ENCODE measurements at regions not wholly inside any gene's neighbourhood (a gene's known extent, or its start where the extent isn't known, plus 50 kb on each side); places are given as distances from the start of the nearest gene placed in this dataset.

- no peak for DNase-seq
- Histone ChIP-seq H3K9me3 (no peaks in the 10 kb centered on the region), H3K4me3 (no peak overlapping the region), H3K36me3 (no peaks in the 10 kb centered on the region), H3K4me1 (no peaks in the 10 kb centered on the region), H3K27me3 (no peaks in the 10 kb centered on the region), H3K27ac (no peak overlapping the region)
- ATAC-seq = no peak
- intact Hi-C loops (cut with DNase I) = no loop called here
- TF ChIP-seq, protein P1, sequence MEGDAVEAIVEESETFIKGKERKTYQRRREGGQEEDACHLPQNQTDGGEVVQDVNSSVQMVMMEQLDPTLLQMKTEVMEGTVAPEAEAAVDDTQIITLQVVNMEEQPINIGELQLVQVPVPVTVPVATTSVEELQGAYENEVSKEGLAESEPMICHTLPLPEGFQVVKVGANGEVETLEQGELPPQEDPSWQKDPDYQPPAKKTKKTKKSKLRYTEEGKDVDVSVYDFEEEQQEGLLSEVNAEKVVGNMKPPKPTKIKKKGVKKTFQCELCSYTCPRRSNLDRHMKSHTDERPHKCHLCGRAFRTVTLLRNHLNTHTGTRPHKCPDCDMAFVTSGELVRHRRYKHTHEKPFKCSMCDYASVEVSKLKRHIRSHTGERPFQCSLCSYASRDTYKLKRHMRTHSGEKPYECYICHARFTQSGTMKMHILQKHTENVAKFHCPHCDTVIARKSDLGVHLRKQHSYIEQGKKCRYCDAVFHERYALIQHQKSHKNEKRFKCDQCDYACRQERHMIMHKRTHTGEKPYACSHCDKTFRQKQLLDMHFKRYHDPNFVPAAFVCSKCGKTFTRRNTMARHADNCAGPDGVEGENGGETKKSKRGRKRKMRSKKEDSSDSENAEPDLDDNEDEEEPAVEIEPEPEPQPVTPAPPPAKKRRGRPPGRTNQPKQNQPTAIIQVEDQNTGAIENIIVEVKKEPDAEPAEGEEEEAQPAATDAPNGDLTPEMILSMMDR (IDR thresholded peaks at IDR 0.05) = no peak
These were observed 422.9 kb upstream of the ADAMTS9 start for GRCh38 chr3:65110661-65111060.

- H3K4me3 ChIP-seq = no peak overlapping the region
- no peak for DNase-seq
- intact Hi-C loops (cut with DNase I) = no loop called here
- TF ChIP-seq, protein P1 (IDR thresholded peaks at IDR 0.05) = no peak
- no peaks in the 10 kb centered on the region for H3K36me3 ChIP-seq
- no peaks in the 10 kb centered on the region for H3K27me3 ChIP-seq
- no peak overlapping the region for H3K27ac ChIP-seq
- H3K4me1 ChIP-seq = no peaks in the 10 kb centered on the region
- H3K9me3 ChIP-seq = no peaks in the 10 kb centered on the region
- ATAC-seq = no peak
These were observed 422.2 kb upstream of the ADAMTS9 start for GRCh38 chr3:65109966-65110500.

- intact Hi-C loops (cut with DNase I) = no loop called here
- TF ChIP-seq, protein P1 (IDR thresholded peaks at IDR 0.05) = no peak
- H3K27ac ChIP-seq = no peak overlapping the region
These were observed 419.4 kb upstream of the ADAMTS9 start for GRCh38 chr3:65107174-65107573.

GRCh38 chr3:65101450-65101849 is 413.6 kb upstream of the ADAMTS9 start:
- H3K27me3 ChIP-seq = no peaks in the 10 kb centered on the region
- no peaks in the 10 kb centered on the region for H3K4me1 ChIP-seq
- intact Hi-C loops (cut with DNase I) = no loop called here
- no peak overlapping the region for H3K4me3 ChIP-seq
- DNase-seq (no peak), ATAC-seq (no peak)
- H3K36me3 ChIP-seq = no peaks in the 10 kb centered on the region
- H3K27ac ChIP-seq = no peak overlapping the region
- no peaks in the 10 kb centered on the region for H3K9me3 ChIP-seq
- TF ChIP-seq, protein P1 (IDR thresholded peaks at IDR 0.05) = no peak

More at GRCh38 chr3:65107174-65107573, 419.4 kb upstream of the ADAMTS9 start:
- no peaks in the 10 kb centered on the region for H3K27me3 ChIP-seq
- H3K36me3 ChIP-seq = no peaks in the 10 kb centered on the region
- H3K4me3 ChIP-seq = no peak overlapping the region
- DNase-seq (no peak), ATAC-seq (no peak)
- no peaks in the 10 kb centered on the region for H3K4me1 ChIP-seq
- no peaks in the 10 kb centered on the region for H3K9me3 ChIP-seq

GRCh38 chr3:65098400-65098799 is 410.6 kb upstream of the ADAMTS9 start:
- intact Hi-C loops (cut with DNase I) = no loop called here
- Histone ChIP-seq H3K4me3 (no peak overlapping the region), H3K36me3 (no peaks in the 10 kb centered on the region), H3K27ac (no peak overlapping the region), H3K27me3 (no peaks in the 10 kb centered on the region), H3K4me1 (no peaks in the 10 kb centered on the region), H3K9me3 (no peaks in the 10 kb centered on the region)
- ATAC-seq = no peak
- TF ChIP-seq, protein P1 (IDR thresholded peaks at IDR 0.05) = no peak
- no peak for DNase-seq
